GM18907 (cell line): ENCODE measurements at regions not wholly inside any gene's neighbourhood (a gene's known extent, or its start where the extent isn't known, plus 50 kb on each side); places are given as distances from the start of the nearest gene placed in this dataset.
"Not testable (repeated sequence)": the region's sequence is repeated elsewhere in the genome, so short reads cannot be mapped to it uniquely, and the experiment has no call there.

Source experiments
- ATAC-seq: cut with Tn5 transposase; IDR thresholded peaks from one replicate; pipeline ENCODE4 v1.9.1; 2021; ENCODE audit warnings: mild to moderate bottlenecking, moderate library complexity; ENCODE audit not compliant: unreplicated experiment

- ATAC-seq: not testable (repeated sequence)
Observed at GRCh38 chr13:97774391-97775100, 178.9 kb upstream of the IPO5 start.

DNA sequence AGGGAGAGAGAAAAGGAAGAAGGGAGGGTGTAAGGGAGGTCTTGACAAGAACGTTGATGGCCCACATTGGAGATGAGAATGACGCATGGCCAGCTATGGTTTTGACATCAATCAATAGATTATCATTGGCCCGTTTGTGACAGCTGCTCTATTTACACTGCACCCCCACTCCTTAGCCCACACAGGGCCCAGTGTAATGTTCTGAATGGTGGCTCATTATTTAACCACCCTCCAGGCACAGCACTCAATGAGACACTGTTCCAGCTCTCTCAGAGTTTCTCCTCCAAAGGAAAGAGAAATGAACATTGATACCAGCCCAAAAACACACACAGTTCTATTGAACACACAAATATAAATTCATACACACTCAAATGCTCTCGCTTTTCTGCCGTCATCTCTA, 173.0 kb upstream of the IPO5 start:
- no peak for ATAC-seq

GRCh38 chr13:97781891-97782305, 171.6 kb upstream of the IPO5 start:
- ATAC-seq: no peak

DNA sequence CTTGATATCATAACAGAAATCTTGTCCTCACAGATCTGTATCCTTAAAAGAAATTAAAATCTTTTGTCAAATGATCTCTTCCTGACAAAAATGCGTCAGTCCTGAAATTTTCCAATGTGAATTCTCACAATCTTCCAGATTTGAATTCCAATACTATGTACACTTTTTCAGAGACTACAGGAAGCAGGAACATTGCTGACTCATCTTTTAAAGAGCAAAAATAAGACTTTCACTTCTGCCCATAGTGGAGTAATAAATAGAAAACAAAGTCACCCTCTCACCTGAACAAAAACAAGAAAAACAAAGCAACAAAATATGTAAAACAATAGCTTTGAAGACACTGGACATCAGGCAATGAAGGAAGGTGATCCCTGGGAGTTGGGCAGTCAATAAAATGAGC, 167.0 kb upstream of the IPO5 start:
- no peak for ATAC-seq

DNA sequence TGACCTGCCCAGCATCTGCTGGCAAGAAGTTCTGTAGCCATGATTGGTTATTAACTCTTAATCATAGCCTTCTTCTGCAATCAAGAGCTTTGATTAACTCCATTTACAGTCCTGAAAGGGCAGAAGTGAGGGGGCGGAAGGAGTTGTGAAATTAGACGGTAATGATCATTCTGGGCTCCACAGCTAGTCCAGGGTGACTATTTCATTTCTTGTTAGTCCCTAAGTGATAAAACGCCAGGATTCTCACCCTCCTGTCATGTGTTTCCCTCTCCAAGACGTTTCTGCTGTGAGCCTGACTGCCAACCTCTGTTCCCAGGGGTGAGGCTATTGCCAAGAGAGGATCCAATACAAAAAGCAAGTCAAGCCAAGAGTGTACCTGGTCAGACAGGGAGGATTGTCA, 155.9 kb upstream of the IPO5 start:
- no peak for ATAC-seq

DNA sequence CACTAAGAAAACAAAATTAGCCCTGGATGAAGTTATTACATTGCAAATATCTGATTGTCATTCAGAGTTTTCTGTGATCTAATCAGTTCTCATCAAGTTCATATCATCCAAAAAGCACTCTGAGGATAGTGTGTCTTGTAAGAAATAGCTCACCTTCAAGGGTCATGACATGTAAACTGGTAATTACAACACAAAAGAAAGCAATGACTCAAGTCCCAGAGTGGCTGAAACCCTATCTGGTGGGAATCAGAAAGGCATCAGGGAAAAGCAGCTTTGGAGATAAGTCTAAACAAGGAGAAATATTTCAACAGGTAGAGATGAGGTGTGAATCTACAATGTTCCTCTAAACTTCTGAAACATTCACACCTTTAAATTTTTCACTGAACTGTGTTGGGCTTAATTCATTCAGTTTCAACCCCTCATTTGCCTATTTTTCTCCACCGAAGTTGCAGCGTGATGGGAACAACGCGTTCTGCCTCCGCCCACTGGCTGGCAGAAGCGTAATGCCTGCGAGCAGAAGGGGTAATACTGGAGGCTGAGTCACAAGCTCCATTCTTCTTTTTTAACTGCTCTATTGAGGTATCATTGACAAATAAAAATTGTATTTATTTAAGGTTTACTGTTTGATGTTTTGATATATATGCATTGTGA, 155.2 kb upstream of the IPO5 start:
- no peak for ATAC-seq

- no peak for ATAC-seq
Observed at GRCh38 chr13:97798836-97799235, 154.6 kb upstream of the IPO5 start.

GRCh38 chr13:97802213-97802612, 151.3 kb upstream of the IPO5 start:
- ATAC-seq: no peak

- no peak for ATAC-seq
Observed at GRCh38 chr13:97809576-97809975, 143.9 kb upstream of the IPO5 start.

DNA sequence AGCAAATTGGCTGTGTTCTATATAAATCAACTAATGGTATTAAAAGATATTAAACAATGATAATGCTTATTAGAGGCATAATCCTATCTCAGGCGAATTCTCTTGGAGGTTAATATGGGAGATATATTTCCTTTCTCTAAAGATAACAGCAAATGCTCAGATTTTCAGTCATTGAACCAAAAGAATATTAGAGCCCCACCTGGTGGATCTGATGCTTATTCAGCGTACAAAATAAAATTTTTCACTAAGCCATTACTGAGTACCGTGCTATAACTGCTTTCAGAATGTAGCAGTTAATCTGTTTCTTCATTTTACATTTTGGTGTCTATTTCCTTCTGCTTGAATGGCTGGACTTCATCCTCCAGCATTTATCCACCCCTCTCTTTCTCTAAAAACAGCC, 143.3 kb upstream of the IPO5 start:
- no peak for ATAC-seq

- no peak for ATAC-seq
Observed at GRCh38 chr13:97822377-97822776, 131.1 kb upstream of the IPO5 start.

DNA sequence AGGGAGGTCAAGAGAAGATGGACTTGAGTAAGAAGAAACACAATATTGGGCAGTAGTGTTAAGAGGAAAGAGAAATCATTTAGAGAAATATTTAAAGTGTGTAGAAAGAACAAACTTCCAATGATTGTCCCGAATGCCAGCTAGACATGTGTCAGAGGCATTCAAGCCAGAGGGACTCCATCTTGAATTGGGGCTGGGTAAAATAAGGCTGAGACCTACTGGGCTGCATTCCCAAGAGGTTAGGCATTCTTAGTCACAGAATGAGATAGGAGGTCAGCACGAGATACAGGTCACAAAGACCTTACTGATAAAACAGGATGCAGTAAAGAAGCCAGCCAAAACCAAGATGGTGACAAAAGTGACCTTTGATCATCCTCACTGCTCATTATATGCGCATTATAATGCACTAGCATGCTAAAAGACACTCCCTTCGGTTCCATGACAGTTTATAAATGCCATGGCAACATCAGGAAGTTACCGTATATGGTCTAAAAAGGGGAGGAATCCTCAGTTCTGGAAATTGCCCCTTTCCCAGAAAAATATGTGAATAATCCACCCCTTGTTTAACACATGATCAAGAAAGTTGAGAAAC, 127.0 kb upstream of the IPO5 start:
- no peak for ATAC-seq

- ATAC-seq: no peak
Observed at GRCh38 chr13:97834250-97834649, 119.2 kb upstream of the IPO5 start.

DNA sequence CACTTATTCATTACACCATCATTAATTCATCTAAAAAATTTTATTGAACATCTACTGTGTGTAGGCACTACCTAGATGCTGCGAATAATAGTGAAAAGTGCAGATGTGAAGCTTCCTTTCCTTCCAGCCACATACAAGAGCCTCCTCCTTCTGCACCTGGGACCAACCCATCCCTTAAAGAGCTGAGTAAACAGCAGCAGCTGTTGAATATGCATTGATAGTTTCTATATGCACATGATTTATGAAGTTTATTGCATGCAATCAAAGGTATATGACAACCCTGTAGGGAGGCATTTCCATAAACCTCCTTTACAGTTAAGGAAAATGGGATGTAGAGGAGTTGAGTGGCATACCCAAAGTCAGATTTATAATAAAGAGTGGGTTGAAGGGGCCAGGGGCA, 110.3 kb upstream of the IPO5 start:
- no peak for ATAC-seq

DNA sequence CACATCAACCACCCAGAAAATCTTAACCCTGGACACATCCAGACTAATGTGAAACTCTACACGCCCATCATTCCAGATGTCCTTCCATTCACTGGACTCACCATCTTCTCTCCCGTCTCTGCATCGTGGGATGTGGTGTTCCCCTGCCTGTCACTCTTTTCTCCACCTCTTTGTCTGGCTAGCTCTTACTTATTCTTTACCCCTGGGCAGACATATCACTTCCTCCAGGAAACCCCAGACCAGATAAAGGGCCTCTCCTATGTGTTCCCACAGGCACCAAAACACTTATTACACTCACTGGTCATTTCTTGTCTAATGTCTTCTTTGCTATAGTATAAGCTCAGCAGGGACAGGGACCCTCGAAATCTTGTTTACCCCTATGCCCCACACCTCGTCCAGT, 109.3 kb upstream of the IPO5 start:
- ATAC-seq: peak; percentile 76

DNA sequence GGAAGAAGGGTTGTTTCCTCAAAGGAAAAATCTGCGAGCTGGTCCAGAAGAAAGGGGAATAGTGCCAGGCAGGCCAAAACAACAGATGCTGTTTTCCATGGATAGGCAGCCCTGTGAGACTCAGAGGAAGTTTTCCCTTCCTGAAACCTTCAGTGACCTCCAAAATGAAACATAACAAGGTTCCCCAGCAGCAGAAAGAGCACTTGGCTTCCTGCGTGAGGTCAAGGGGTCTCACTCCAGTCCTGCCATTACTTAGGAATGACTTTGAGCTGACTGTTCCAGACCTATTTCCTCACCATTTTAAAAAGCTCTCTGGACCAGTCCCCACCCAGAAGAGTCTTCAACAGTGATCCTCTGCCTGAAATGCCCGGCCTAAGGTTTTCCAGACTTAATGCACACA, 104.6 kb upstream of the IPO5 start:
- ATAC-seq: no peak

DNA sequence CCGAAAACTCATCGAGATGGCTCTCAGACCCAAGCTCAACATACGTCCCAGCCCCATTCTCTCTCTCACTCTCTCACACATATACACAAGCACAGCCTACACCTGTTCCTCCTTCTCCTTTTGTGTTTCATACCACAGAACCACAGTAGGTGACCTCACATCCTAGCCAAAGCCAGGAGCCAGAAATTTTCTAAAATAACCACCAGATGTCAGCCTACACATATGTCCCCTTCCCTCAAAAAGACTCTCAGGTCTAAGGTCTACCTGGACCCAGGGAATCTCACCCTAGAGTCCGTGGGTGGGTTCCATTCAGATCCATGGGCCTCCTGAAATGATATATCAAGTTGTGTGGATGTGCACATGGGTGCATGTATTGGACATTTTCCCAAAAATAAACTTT, 104.2 kb upstream of the IPO5 start:
- ATAC-seq: peak; percentile 95

DNA sequence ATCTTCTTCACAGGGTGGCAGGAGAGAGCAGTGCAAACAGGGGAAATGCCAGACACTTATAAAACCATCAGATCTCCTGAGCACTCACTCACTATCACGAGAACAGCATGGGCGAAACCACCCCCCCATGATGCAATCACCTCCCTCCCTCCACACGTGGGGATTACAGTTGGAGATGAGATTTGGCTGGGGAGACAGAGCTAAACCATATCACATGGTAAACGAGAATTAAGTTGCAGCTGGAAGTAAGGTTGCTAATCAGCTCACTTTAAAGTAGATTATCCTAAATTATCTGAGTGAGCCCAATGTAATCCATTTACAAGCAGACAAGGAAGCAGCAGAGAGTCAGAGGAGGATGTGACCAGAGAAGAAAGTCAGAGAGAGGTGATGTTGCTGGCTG, 102.2 kb upstream of the IPO5 start:
- no peak for ATAC-seq

DNA sequence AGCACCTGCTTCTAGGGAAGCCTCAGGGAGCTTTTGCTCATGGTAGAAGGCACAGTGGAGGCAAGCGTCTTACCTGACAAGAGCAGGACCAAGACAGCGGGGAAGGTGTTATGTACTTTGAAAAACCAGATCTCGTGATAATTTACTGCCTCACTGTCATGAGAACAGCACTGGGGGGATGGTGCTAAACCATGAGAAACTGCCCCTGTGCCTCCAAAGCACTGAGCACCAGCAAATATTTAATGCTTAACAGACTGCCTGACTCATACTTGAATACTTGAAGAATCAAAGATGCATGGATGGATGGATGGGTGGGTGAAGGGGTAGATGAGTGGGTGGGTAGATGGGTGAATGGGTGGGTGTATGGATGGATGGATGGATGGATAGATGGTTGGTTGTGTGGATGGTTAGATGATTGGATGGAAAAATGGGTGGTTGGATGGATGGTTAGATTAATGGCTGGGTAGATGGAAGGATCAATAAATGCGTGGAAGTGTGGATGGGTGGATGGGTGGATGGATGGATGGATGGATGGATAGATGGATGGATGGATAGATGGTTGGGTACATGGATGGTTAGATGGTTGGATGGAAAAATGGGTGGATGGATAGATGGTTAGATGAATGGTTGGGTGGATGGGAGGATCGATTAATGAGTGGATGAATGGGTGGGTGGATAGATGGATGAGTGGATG, 101.1 kb upstream of the IPO5 start:
- ATAC-seq: no peak

- no peak for ATAC-seq
Observed at GRCh38 chr13:97853550-97853949, 99.9 kb upstream of the IPO5 start.

GRCh38 chr13:97855570-97856303, 97.7 kb upstream of the IPO5 start:
- ATAC-seq: no peak
